HCT116 (cell line): ENCODE measurements at regions not wholly inside any gene's neighbourhood (a gene's known extent, or its start where the extent isn't known, plus 50 kb on each side); places are given as distances from the start of the nearest gene placed in this dataset.

Experiments
- ATAC-seq: fragments of 200-7000 bp; cut with Tn5 transposase; 2 replicates; pipeline ENCODE4 v1.9.1; 2020; ENCODE audit warnings: mild to moderate bottlenecking, moderate library complexity
- BruUV-seq: library from RNA; stranded (reverse); fragments of 400-500 nt; replicated peaks from 2 replicates; lab custom pipeline; 2021; lab: Mats Ljungman, UMichigan
- CTCF ChIA-PET: fragments of 300-600 bp; sonication (Branson Sonifier 250); formaldehyde crosslinking; loops from one replicate; lab custom pipeline; 2021; ENCODE audit warnings: antibody characterized with exemption; lab: Charles Lee
- POLR2A ChIA-PET: fragments of 300-600, 350-600 bp; sonication (Branson Sonifier 250); formaldehyde crosslinking; loops from one replicate; lab custom pipeline; 2021; ENCODE audit warnings: antibody characterized with exemption; lab: Charles Lee
- RAD21 ChIA-PET, 2 experiments: fragments of 300-600 bp; sonication (Branson Sonifier 250); formaldehyde crosslinking; loops; one replicate each; lab custom pipeline; 2023; ENCODE audit warnings: low total read pairs in 2 of 2; ENCODE audit not compliant: uncharacterized antibody in 2 of 2, unreplicated experiment in 2 of 2, low non-redundant PET in 1 of 2; lab: Charles Lee
- DNase-seq: peaks from one replicate; pipeline ENCODE4 v3.0.0-alpha.2; 2010; ENCODE audit warnings: low read depth, low spot score
- H2AFZ ChIP-seq: fragments of 200-600 bp; shearing (Covaris generic), sonication (generic); 2 replicates; pipeline ENCODE4 v1.6.1; 2017; ENCODE audit warnings: low read depth, mixed run types, mixed read lengths, antibody characterized with exemption, low read length; ENCODE audit not compliant: poor library complexity, severe bottlenecking
- H3K27ac ChIP-seq: 2 replicates; pipeline ENCODE4 v1.5.1; 2012; ENCODE audit warnings: low read depth, low read length
- H3K27me3 ChIP-seq: fragments of 200-600 bp; sonication (generic); 2 replicates; pipeline ENCODE4 v1.6.1; 2016; ENCODE audit warnings: mixed run types, low read length, mixed read lengths; ENCODE audit not compliant: insufficient read depth
- H3K36me3 ChIP-seq, 2 experiments: fragments of 200-500 bp in 1 of 2; fragments of 200-600 bp in 1 of 2; sonication (Bioruptor generic) in 1 of 2; sonication (generic) in 1 of 2; 2 replicates each; pipeline versions ENCODE4 v1.5.1 to v1.6.1; 2014 to 2016; ENCODE audit warnings: low read length in 2 of 2, inconsistent platforms in 1 of 2, mixed read lengths in 1 of 2, mixed run types in 1 of 2; ENCODE audit not compliant: insufficient read depth in 2 of 2, control insufficient read depth in 1 of 2
- H3K4me1 ChIP-seq, 2 experiments: fragments of 200-600 bp in 1 of 2; sonication (generic) in 1 of 2; 2 replicates each; pipeline versions ENCODE4 v1.5.1 to v1.6.1; 2012 to 2017; ENCODE audit warnings: low read length in 2 of 2, inconsistent platforms in 1 of 2, mild to moderate bottlenecking in 1 of 2, mixed read lengths in 1 of 2, mixed run types in 1 of 2, moderate library complexity in 1 of 2; ENCODE audit not compliant: insufficient read depth in 2 of 2, control insufficient read depth in 1 of 2
- H3K4me2 ChIP-seq: fragments of 200-600 bp; sonication (generic); 2 replicates; pipeline ENCODE4 v1.6.1; 2017; ENCODE audit warnings: mixed run types, low read length, mixed read lengths
- H3K4me3 ChIP-seq, 2 experiments: fragments of 200-600 bp in 1 of 2; sonication (generic) in 1 of 2; replicated peaks in 1 of 2; 2 replicates each; pipeline ENCODE4 v1.5.1; 2011 to 2016; ENCODE audit warnings: low read length in 2 of 2, control low read depth in 1 of 2, low read depth in 1 of 2, mild to moderate bottlenecking in 1 of 2, mixed read lengths in 1 of 2, mixed run types in 1 of 2
- H3K79me2 ChIP-seq: fragments of 200-600 bp; sonication (generic); 2 replicates; pipeline ENCODE4 v1.6.1; 2017; ENCODE audit warnings: mild to moderate bottlenecking, mixed run types, low read length, moderate library complexity, mixed read lengths; ENCODE audit not compliant: insufficient read depth
- H3K9ac ChIP-seq: fragments of 200-600 bp; sonication (generic); 2 replicates; pipeline ENCODE4 v1.6.1; 2016; ENCODE audit warnings: low read length, mixed read lengths
- H3K9me2 ChIP-seq: fragments of 200-600 bp; sonication (generic), shearing (Covaris generic); 2 replicates; pipeline ENCODE4 v1.6.1; 2017; ENCODE audit warnings: mixed run types, mild to moderate bottlenecking, moderate library complexity; ENCODE audit not compliant: insufficient read depth
- H3K9me3 ChIP-seq, 2 experiments: fragments of 200-500 bp in 1 of 2; fragments of 200-600 bp in 1 of 2; sonication (Bioruptor generic) in 1 of 2; sonication (generic) in 1 of 2; 2 replicates each; pipeline ENCODE4 v1.6.1; 2014 to 2017; ENCODE audit warnings: low read length in 2 of 2, mixed read lengths in 2 of 2, inconsistent platforms in 1 of 2, low read depth in 1 of 2, mild to moderate bottlenecking in 1 of 2, mixed run types in 1 of 2, moderate library complexity in 1 of 2; ENCODE audit not compliant: control insufficient read depth in 1 of 2, insufficient read depth in 1 of 2
- H4K20me1 ChIP-seq: fragments of 200-600 bp; sonication (generic), shearing (Covaris generic); 2 replicates; pipeline ENCODE4 v1.6.1; 2017; ENCODE audit warnings: mixed run types, mild to moderate bottlenecking, moderate library complexity; ENCODE audit not compliant: insufficient read depth
- ATF3 ChIP-seq: IDR thresholded peaks from 2 replicates; pipeline ENCODE4 v1.6.1; 2012
- CEBPB ChIP-seq: IDR thresholded peaks from 2 replicates; pipeline ENCODE4 v1.6.1; 2012; ENCODE audit warnings: low read depth
- CTCF ChIP-seq, 3 experiments: fragments of 200-600 bp in 1 of 3; sonication (generic) in 1 of 3; IDR thresholded peaks in 2 of 3; conservative IDR thresholded peaks in 1 of 3; 2 replicates each; pipeline ENCODE4 v1.5.1; 2012 to 2017; ENCODE audit warnings: low read depth in 2 of 3, low read length in 2 of 3, antibody characterized with exemption in 1 of 3, borderline replicate concordance in 1 of 3, control low read depth in 1 of 3, mild to moderate bottlenecking in 1 of 3, mixed read lengths in 1 of 3, mixed run types in 1 of 3, moderate library complexity in 1 of 3; ENCODE audit not compliant: insufficient read depth in 1 of 3
- EZH2 ChIP-seq: fragments of 200-600 bp; sonication (generic); IDR thresholded peaks from 2 replicates; pipeline ENCODE4 v1.6.1; 2017; ENCODE audit warnings: antibody characterized with exemption, mixed run types
- EZH2phosphoT487 ChIP-seq: fragments of 200-600 bp; IDR thresholded peaks from 2 replicates; pipeline ENCODE4 v1.6.1; 2018; ENCODE audit warnings: antibody characterized with exemption, borderline replicate concordance
- MAX ChIP-seq: IDR thresholded peaks from 2 replicates; pipeline ENCODE4 v1.6.1; 2012
- POLR2A ChIP-seq: IDR thresholded peaks from 2 replicates; pipeline ENCODE4 v1.7.0; 2011; ENCODE audit warnings: borderline replicate concordance; ENCODE audit not compliant: insufficient read depth, insufficient read length; ENCODE audit errors: extremely low read depth
- POLR2AphosphoS5 ChIP-seq: IDR thresholded peaks from 2 replicates; pipeline ENCODE4 v1.6.1; 2011; ENCODE audit warnings: mild to moderate bottlenecking, low read depth, low read length, moderate library complexity
- RAD21 ChIP-seq: IDR thresholded peaks from 2 replicates; pipeline ENCODE4 v1.6.1; 2012; ENCODE audit warnings: low read depth, mild to moderate bottlenecking
- REST ChIP-seq: IDR thresholded peaks from 2 replicates; pipeline ENCODE4 v1.6.1; 2012; ENCODE audit warnings: low read depth
- SIN3A ChIP-seq: IDR thresholded peaks from 2 replicates; pipeline ENCODE4 v1.6.1; 2012; ENCODE audit warnings: low read depth
- SP1 ChIP-seq: IDR thresholded peaks from 2 replicates; pipeline ENCODE4 v1.6.1; 2012; ENCODE audit warnings: low read depth
- YY1 ChIP-seq: IDR thresholded peaks from 2 replicates; pipeline ENCODE4 v1.6.1; 2011; ENCODE audit warnings: low read length, low read depth, moderate library complexity, mild to moderate bottlenecking; ENCODE audit not compliant: insufficient replicate concordance; ENCODE audit errors: extremely low read depth
- ZBTB33 ChIP-seq: IDR thresholded peaks from 2 replicates; pipeline ENCODE4 v1.6.1; 2011; ENCODE audit warnings: mild to moderate bottlenecking, low read length, moderate library complexity; ENCODE audit not compliant: insufficient replicate concordance; ENCODE audit errors: extremely low read depth
- ZFX ChIP-seq: fragments of 450-650 bp; IDR thresholded peaks from 2 replicates; pipeline ENCODE4 v1.6.1; 2017
- ZNF274 ChIP-seq: fragments of 200-500 bp; sonication (Bioruptor generic); IDR thresholded peaks from 2 replicates; pipeline ENCODE4 v1.6.1; 2014; ENCODE audit warnings: mild to moderate bottlenecking, low read depth, low read length, inconsistent platforms
- intact Hi-C: fragments of 100-400 bp; cut with micrococcal nuclease; formaldehyde crosslinking; loops from 2 replicates; pipeline ENCODE4 v1.10.0; 2022

- TF ChIP-seq ATF3 = no peak
- no peak for TF ChIP-seq ZNF274
- TF ChIP-seq EZH2phosphoT487 = no peak
Measured at GRCh38 chr1:101325144-101325543, 88.3 kb downstream of the S1PR1 start (continued).

- H4K20me1 ChIP-seq = no peaks in the 10 kb centered on the region
- H3K27me3 ChIP-seq = peaks cover 2% of the 10 kb centered on the region; the same call in 1 of the 2 replicates
- no peaks in the 10 kb centered on the region for H3K79me2 ChIP-seq
- RAD21 ChIA-PET = no interaction called here
- H3K36me3 ChIP-seq = no peaks in the 10 kb centered on the region
- no peaks in the 10 kb centered on the region for H3K9me3 ChIP-seq
- H3K9me2 ChIP-seq = no peaks in the 10 kb centered on the region
- ATAC-seq (no peak), DNase-seq (no peak)
- no peaks in the 10 kb centered on the region for H3K4me1 ChIP-seq
- POLR2A ChIA-PET = no interaction called here
- no peak overlapping the region for H3K27ac ChIP-seq
- CTCF ChIA-PET = no interaction called here
- no peak overlapping the region for H3K9ac ChIP-seq
- H3K4me3 ChIP-seq = no peak overlapping the region
- no TSS peak for BruUV-seq
- intact Hi-C loops = no loop called here
- H2AFZ ChIP-seq = no peak overlapping the region
- H3K4me2 ChIP-seq = no peak overlapping the region
- no peak for TF ChIP-seq POLR2AphosphoS5
- TF ChIP-seq EZH2phosphoT487 = no peak
- TF ChIP-seq MAX = no peak
- TF ChIP-seq REST = no peak
- TF ChIP-seq ZFX = no peak
- TF ChIP-seq SP1 = no peak
- no peak for TF ChIP-seq ZBTB33
- TF ChIP-seq SIN3A = no peak
- TF ChIP-seq ATF3 = no peak
- TF ChIP-seq CTCF (IDR thresholded peaks at IDR 0.05 in 2 of 3, conservative IDR thresholded peaks at IDR 0.05 in 1 of 3; ENCODE audit: borderline replicate concordance in 1 of 3, insufficient read depth in 1 of 3, low read depth in 2 of 3, low read length in 2 of 3) = no peak
- no peak for TF ChIP-seq RAD21
- no peak for TF ChIP-seq YY1
- TF ChIP-seq EZH2 = no peak
- no peak for TF ChIP-seq POLR2A
- TF ChIP-seq CEBPB = no peak
Measured at GRCh38 chr1:101330427-101331130, 93.8 kb downstream of the S1PR1 start.
